ENCODE measurements at regions not wholly inside any gene's neighbourhood (a gene's known extent, or its start where the extent isn't known, plus 50 kb on each side); places are given as distances from the start of the nearest gene placed in this dataset.
"Not testable (repeated sequence)": the region's sequence is repeated elsewhere in the genome, so short reads cannot be mapped to it uniquely, and the experiment has no call there.

DNA sequence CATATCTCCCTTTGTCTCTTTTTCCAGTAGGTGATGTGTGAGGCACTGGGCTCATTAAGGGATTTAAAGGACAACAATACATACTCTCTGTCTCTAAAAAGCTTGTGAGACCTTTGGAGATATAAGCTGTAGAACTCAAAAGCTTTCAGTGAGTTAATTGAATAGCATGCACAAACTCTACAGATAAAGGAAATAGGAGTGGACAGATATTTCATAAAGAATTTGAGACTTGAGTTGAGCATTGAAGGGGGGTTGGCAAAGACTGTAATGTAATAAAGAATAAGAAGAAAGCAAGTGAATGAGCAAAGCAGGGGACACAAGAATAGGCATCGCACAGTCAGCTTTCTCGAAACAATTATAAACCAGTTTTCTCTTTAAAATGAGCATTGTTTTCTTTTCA lies 583.4 kb upstream of the DPPA4 start:
- no peak for DNase-seq

DNA sequence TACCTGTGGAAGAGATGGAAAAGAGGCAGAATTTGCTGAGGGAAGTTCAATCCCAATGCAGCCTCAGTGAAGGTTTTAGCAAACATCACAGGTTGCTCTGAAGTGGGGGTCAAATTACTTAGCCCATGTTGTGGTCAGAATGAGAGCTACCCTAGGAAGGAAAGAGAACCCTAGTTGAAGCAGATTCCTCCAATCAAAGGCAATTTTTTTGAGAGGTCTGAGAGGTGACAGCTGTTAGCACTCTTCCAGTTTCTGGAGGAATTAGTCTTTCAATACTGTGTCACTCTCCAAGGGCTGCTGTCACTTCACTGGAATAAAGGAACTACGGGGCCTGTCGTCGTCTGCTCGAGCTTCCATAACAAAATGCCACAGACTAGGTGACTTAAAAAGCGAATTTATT lies 584.2 kb upstream of the DPPA4 start:
- DNase-seq: no peak

DNA sequence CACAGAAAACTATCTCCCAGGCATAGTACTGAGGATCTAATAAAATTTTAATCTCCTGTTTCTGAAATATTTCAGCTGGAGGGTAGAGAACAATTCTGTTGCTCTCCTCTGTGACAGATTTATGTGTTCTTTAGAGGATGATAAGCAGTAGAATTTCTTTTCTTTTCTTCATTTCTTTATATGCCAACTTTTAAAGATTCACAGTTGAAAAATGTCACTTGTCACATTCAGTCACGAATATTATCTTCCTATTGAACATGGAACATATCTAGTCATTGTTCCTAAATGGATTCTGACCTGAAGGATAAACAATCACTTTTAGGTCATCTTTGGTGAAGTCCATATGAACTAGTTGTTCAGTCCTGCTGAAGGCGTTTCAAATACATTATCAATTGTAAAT lies 585.5 kb upstream of the DPPA4 start:
- DNase-seq: no peak

DNA sequence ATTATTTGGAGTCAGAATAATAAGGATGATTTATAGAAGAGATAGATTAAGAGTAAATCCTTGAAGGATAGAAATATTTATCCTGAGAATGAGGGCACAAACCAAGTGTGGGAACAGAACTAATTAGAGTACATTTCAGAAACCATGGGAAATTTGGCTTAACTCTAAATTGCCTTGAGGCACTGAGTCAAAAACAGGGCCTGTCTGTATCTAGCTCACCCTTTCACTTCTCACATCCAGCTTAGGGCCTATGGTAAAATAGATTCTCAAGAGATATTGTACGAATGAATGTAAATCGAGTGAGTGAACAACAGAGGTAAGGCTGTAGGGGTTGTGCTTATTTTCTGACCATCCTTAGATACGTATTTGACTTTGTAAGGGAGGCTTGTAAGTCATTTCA lies 586.1 kb upstream of the DPPA4 start:
- DNase-seq: no peak

DNA sequence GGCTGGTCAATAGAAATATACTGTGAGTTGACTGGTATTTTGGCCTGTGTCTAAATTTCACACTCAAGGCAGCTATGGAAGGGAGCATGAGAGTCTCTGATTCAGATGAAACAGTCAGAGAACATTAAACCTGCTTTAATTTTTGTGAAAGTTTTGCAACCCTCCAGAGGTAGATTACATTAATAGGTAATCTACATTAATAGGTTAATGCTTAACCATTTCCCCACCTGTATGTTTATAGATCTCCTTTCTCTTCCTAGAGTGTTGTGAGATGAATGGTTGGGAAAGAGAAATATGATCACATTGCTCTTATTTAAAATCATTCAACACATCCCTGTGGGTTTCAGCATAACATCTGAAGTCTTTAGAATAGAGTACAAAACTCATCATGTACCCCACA lies 586.9 kb upstream of the DPPA4 start:
- no peak for DNase-seq

DNA sequence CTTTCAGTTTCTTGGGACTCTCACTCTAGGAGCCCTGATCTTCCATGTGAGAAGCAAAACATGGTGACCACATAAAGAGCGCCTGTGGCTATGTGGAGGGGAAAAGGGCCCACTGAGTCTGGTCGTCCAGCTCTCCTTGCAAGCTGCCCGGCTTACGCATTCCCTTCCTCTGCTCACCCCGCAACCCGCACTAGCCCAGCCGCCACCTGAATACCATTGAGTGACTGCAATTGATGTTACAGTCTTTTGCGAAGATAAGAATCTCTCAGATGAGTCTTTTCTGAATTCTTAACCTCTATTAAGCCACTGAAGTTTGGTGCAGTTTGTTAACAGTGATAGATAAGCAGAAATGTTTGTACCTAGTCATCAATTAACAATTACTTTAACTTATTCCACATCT lies 589.0 kb upstream of the DPPA4 start:
- DNase-seq: no peak

DNA sequence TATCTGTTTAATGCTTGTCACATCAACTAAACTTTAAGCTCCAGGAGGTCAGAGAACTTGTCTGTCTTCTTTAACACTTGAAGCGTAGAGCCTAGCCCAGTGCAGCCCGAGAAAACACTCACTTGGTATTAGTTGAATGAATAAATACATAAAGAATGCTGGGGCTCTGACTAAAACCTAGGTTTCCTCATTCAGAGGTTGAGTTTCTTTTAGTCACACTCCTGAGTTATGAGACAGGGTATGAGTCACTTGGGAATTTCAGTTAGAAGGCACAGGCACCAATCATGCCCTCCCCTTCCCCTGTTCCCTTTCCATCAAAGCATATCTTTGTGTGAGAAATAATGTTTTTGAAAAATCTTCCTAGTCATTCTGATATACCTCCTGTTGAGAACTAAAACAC lies 589.8 kb upstream of the DPPA4 start:
- no peak for DNase-seq

DNA sequence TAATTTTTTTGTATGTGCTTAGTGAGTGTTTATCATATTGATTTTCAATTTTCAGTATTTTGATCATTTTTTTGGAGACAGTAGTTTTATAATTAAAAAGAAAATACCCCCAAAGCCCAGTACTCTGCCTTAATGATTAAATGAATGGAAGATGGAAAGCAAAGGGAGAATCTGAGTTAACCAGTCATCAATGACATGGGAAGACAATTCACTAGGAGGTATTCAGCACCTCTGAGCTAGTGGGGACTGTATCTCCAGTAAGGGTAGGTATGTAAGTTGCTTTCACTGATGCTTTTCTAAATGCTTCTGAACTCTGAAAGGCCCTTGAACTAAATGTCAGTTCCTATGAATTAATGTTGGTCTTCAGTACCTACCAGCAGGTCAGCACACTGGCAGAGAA lies 590.4 kb upstream of the DPPA4 start:
- DNase-seq: no peak

DNA sequence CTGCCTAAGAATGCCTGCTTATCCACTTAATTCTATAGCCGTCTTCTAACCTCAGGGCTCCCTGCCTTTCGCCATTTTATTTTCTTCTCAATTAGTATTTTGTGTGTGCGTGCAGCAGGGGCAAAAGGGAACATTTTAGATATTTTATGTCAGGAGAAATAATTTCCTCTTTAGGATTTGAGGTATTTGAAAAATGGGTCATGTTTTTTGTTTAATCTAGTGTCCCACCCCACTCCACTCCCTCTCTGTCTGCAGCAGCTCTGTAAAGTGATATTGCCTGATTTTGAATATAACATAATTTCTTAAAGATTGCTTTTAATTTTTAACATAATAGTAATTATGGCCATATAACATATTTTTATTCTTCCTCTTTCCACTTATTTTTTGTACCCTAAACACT lies 593.2 kb upstream of the DPPA4 start:
- DNase-seq: no peak

DNA sequence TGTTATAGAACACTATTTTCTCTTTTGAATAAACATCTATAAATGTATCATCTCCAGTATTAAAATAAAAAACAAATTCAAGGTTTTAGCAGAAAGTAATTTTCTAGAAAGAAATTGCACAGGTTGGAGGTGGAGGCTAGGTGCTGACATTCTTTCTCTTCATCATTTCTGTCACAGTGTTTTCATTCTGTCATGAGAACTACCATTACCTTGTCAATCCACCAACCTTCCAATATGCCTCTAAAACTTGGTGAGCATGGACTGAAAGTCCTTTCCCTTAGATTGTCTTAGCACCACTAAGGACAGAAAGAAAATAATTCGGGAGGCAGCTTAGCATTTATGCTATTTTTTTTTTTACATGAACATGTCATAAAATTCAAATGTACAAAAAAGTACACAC lies 596.2 kb upstream of the DPPA4 start:
- DNase-seq: no peak

DNA sequence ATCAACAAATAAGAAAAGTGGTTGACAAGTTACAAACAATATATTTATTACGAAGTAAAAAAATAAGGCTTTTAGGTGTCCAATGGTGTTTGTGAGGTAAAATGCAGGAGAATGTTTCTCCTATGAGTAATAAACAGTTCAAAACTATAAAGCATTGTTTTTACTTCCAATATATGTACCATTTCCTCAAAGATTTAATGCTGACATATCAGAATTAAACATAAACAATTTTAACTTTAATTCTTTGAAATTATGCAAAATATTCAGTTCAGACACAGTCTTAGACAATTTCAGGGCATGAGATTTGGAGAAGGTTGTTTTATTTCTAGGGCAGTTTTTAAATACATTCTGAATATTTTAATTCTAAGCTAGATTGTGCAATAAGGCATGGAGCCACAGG lies 602.5 kb upstream of the DPPA4 start:
- DNase-seq: no peak

DNA sequence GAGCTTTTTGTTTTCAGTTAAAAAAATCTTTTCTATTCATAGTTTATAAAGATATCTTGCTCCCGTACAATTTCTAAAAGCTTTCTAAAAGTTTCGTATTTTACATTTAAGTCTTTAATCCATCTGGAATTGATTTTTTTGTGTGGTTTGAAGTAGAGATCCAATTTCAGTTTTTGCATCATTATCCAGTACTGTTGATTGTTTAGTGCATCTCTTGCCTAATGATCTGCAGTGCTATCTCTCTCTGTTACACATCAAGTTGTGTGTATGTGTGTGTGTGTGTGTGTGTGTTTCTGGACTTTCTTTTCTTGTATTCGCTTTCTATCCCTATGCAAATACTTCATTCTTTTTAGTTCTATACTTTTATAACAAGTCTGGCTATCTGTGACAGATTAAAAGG lies 605.8 kb upstream of the DPPA4 start:
- no peak for DNase-seq

DNA sequence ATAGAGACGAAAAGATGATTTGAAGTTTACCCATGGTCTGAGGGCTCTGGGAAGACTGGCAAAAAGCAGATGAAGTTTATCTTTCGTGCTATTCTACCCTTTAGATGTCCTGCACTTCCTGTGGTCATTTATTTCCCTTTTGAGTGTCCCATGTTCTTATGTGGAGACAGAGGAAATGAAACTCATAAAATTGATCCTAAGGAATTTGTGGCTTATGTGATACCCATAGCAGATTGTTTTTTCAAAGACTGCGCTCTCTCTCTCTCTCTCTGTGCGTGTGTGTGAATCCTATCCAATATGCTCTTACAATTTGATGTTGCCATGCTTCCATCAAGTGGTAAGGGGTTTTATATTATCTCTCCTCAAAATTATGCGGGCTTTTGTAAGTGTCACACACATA lies 607.5 kb upstream of the DPPA4 start:
- no peak for DNase-seq

DNA sequence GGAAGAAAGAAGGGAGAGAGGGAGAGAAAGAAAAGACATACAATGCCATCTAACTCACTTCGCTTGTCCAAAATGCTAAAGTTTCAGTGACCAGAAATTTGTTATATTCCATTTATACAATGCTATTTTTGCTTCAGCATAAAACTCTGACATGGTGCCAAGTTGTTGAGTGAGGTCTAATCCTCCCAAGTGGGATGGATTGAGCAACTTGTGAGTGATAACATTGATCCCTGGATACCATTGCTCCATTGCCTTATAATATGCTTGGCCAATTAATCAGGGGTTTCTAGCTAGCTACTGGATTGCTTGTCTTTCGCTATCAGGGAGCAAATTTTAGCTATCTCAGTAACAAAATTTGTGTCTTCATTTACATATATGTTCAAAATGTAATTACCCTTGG lies 615.6 kb upstream of the DPPA4 start:
- no peak for DNase-seq

DNA sequence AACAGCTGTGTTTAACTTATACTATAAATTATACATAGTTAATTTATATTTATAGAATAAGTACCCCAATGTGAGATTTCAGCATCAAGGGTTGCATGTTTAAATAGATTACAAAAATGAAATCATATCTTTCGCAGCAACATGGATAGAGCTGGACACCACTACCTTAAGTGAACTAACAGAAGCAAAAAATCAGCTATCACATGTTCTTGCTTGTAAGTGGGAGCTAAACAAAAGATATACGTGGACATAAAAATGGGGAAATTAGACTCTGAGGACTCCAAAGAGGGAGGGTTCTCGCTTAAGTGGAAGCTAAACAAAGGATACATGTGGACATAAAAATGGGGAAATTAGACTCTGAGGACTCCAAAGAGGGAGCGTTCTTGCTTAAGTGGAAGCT lies 626.5 kb upstream of the DPPA4 start:
- DNase-seq: peak; percentile 79

DNA sequence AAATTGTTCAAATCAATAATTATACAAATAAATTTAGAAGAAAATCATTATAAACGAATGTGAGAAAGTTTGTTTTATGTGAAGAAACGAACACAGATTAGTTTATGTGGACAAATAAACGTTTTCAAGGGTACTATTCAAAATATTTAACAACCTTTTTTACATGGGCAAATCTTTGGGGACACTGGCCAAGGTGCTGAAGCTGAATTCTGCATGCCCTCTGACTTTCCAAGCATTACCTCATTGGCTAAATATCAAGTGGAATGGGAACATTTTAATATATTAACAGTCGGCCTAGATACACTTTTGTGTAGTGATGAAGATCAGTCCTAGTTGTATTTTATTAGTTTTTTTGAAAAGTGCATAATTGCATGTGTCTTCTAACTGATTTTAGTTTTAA lies 636.4 kb upstream of the DPPA4 start:
- no peak for DNase-seq

DNA sequence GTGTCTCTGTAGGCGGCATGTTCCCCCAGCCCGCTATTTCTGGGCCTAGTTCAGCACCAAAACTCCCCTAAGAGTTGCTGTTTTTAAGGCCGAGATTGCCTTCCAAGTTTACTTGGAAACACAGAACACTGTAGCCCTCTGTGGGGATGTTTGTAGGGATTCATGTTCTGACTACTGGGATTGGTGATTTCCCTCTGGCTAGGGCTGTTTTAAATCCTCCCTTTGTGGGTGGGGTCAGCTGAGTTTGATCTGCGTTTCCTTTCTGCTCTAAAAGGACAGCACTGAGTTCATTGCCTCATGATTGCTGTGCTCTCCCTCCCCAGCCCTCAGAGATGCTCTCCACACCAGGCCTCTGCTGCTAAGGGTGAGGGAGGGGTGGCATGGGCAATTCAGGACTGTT lies 640.6 kb upstream of the DPPA4 start:
- DNase-seq: no peak

DNA sequence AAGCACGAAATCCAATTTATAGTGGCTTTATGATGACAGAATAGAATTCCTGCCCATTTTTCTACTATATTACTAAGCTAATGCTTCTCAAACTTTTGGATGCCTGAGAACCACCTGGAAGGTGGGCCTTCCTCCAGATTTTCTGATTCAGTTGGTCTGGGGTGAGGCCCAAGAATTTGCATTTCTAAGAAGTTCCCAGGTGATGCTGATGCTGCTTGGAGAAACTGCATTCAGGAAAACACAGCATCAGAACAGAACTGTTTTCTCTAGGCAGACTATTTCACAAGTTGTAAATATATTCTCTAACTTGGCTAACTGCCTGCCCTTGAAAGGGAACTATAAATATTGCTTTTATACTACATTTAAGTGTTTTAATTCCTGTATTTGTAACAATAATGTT lies 644.9 kb upstream of the DPPA4 start:
- no peak for DNase-seq

DNA sequence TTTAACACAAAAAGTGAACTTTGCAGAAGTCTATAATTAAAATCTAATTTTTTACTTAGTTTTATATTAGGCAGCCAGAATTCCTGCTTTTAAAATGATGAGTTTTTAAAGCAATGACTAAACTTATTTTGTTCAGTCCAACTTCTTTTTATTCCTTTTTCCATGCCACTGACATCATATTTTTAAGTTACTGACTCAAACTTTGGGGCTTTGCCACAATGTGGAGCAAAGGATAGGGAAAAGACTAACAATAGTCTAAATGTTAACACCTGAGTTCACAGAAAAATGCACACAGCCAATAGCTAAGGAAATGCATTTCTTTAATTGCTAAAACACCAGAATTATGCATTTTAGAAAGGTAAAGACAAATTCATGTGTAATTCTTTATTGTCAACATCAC lies 647.6 kb upstream of the DPPA4 start:
- DNase-seq: no peak

DNA sequence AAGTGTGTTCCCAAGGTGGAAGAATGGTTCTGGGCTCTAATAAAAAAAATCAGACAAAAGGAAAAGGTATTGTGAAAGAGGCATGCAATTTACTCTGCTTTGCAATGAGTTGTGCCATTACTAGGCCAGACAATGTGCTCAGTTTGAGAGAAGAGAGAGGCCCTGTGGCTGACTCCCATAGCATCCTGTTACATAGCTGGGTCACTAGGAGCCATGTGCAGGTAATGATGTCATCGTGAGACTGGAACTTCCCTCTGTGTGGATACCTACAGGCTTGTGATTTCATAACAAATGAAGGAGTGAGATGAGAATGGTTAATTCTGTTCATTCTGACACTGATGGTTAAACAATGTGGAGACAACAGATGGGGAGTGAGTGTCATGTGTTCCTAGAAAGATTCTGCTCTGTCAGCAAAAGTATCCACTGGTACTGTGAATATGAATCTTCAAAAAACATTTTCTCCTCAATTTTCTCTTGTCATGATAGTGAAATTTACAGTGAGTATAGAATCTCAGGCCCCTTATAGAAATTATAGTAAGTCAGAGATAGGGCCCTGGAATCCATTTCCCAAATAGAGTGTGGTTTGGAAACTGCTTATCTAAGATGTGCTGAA lies 648.7 kb upstream of the DPPA4 start:
- DNase-seq: no peak

DNA sequence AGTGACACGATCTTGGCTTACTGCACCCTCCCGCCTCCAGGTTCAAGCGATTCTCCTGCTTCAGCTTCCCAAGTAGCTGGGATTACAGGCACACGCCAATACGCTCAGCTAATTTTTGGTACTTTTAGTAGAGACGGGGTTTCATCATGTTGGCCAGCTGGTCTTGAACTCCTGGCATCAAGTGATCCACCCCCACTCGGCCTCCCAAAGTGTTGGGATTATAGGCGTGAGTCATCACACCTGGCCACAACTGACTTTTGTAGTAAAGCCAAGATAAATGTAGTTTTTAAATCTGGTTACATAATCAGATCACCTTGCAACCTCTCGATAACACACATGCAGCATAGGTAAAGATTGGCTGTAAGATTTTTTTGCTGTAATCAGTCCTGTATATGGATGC lies 657.5 kb upstream of the DPPA4 start:
- DNase-seq: no peak

DNA sequence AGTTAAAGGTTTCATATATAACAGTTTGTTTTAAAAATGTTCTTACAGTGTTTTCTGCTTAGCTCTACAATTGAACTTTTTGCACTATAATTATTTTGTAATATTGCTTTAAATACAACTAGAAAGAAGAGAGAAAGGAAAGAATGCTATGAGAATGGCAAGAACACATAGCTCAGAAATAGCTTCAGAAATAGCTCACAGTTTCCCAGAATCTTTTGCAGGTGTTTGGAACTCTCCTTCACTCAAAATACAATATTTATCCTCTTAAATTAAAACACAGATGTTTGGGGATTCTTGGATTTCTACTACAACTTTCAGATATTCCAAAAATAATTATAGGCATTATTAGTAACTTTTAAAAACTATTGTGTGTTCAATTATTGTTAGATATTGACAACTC lies 658.0 kb upstream of the DPPA4 start:
- DNase-seq: no peak

DNA sequence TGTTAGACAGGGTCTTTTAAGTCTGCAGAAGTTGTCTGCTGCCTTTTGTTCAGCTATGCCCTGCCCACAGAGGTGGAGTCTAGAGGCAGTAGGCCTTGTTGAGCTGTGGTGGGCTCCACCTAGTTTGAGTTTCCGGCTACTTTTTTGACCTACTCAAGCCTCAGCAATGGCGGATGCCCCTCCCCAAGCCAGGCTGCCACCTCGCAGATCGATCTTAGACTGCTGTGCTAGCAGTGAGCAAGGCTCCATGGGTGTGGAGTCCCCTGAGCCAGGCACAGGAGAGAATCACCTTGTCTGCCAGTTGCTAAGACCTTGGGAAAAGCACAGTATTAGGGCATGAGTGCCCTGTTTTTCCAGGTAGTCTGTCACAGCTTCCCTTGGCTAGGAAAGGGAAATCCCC lies 664.6 kb upstream of the DPPA4 start:
- not testable (repeated sequence) for DNase-seq

DNA sequence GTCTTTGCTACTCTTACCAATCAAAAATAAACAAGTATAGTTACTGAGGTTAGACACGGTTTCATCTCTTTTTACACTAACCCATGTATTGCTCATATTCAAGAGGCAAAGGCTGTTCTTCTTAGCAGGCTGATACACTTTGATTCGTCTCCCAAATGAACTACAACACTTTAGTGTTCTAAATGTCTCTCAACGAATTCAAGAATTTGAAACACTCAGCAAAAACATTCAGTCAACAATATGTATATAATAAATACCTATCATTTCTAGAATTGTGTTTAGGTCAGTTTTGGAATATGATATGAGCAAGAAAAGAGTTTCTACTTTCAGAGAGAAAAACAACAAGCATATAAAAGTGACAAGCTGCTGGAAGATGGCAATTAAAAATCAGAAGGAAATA lies 669.6 kb upstream of the DPPA4 start:
- no peak for DNase-seq

DNA sequence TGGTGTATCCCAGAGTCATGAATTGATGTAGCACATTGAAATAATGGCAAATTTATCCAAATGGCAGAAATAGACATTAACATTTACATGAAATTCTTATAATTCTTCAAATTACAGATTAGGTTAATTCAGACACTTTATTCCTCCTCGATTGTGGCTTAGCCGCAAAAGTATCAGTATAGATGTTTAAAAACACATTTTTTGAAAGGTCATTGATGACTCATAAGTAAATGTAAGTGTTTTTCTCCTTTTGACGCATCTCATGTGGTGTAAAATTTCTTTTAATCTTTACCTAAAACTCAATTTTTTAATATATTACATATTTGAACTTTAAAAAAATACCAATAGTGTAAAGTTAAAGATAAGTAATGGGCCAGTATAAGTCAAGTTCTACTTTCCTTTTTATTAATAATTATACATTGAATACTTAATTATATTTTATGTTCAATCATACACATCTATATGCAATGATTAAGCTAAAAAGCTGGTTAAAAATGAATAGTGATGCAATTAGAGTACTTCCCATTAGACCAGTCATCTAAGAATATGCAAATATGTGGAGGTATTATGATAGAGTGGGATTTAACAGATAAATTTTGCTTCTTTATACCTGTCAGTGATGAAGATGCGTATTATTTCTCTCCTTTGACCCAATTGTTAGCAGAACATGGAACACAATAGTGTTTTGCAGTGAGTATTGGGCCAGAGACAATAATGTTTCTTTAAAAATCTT lies 678.1 kb upstream of the DPPA4 start:
- no peak for DNase-seq
